Osteoblast (primary cell): ENCODE measurements at regions not wholly inside any gene's neighbourhood (a gene's known extent, or its start where the extent isn't known, plus 50 kb on each side); places are given as distances from the start of the nearest gene placed in this dataset.

Experiments
- DNase-seq: peaks from one replicate; pipeline ENCODE4 v3.0.0; 2011; ENCODE audit warnings: low spot score, mixed read lengths; ENCODE audit not compliant: insufficient read length; ENCODE audit errors: missing footprints
- H2AFZ ChIP-seq: 2 replicates; pipeline ENCODE4 v1.6.0; 2011; ENCODE audit warnings: mild to moderate bottlenecking, low read length
- H3K27ac ChIP-seq: 2 replicates; pipeline ENCODE4 v1.5.1; 2011; ENCODE audit warnings: mild to moderate bottlenecking, low read depth, low read length, moderate library complexity
- H3K27me3 ChIP-seq: 2 replicates; pipeline ENCODE4 v1.6.0; 2012; ENCODE audit warnings: mild to moderate bottlenecking, control low read depth, inconsistent platforms, low read length, moderate library complexity; ENCODE audit not compliant: insufficient read depth
- H3K36me3 ChIP-seq: 2 replicates; pipeline ENCODE4 v1.5.1; 2011; ENCODE audit warnings: mild to moderate bottlenecking, low read length, control low read depth, moderate library complexity; ENCODE audit not compliant: insufficient read depth
- H3K4me1 ChIP-seq: 2 replicates; pipeline ENCODE4 v1.5.1; 2011; ENCODE audit warnings: mild to moderate bottlenecking, low read length, control low read depth, moderate library complexity; ENCODE audit not compliant: insufficient read depth
- H3K4me2 ChIP-seq: 2 replicates; pipeline ENCODE4 v1.6.0; 2011; ENCODE audit warnings: mild to moderate bottlenecking, low read length; ENCODE audit not compliant: insufficient read depth
- H3K4me3 ChIP-seq: fragments of 200-600 bp; sonication (generic); 3 replicates; pipeline ENCODE4 v1.5.1; 2012; ENCODE audit warnings: mild to moderate bottlenecking, low read length, inconsistent platforms; ENCODE audit not compliant: insufficient read depth
- H3K79me2 ChIP-seq: 2 replicates; pipeline ENCODE4 v1.6.0; 2012; ENCODE audit warnings: mild to moderate bottlenecking, low read length, control low read depth, inconsistent platforms; ENCODE audit not compliant: insufficient read depth
- H3K9me3 ChIP-seq: 2 replicates; pipeline ENCODE4 v1.5.1; 2011; ENCODE audit warnings: low read depth, low read length, control low read depth
- H4K20me1 ChIP-seq: 2 replicates; pipeline ENCODE4 v1.6.0; 2012; ENCODE audit warnings: mild to moderate bottlenecking, low read length, control low read depth; ENCODE audit not compliant: insufficient read depth
- CTCF ChIP-seq: IDR thresholded peaks from 2 replicates; pipeline ENCODE4 v1.5.1; 2011; ENCODE audit warnings: mild to moderate bottlenecking, low read depth, low read length, moderate library complexity; ENCODE audit errors: extremely low read depth

- no peak overlapping the region for H3K27ac ChIP-seq
- H4K20me1 ChIP-seq = no peaks in the 10 kb centered on the region
- no peak for DNase-seq
- H3K4me1 ChIP-seq = peaks cover 35% of the 10 kb centered on the region
- H3K27me3 ChIP-seq = no peaks in the 10 kb centered on the region
- no peak overlapping the region for H3K4me3 ChIP-seq
- TF ChIP-seq CTCF = no peak
- H3K4me2 ChIP-seq = no peak overlapping the region
- H2AFZ ChIP-seq = no peak overlapping the region
- no peaks in the 10 kb centered on the region for H3K9me3 ChIP-seq
- no peaks in the 10 kb centered on the region for H3K79me2 ChIP-seq
- no peaks in the 10 kb centered on the region for H3K36me3 ChIP-seq
These were observed 110.7 kb upstream of the ATF7IP start for GRCh38 chr12:14254781-14255180.

GRCh38 chr12:14256121-14256520 is 109.4 kb upstream of the ATF7IP start:
- peak overlapping the region; percentile 84 for H3K27ac ChIP-seq
- no peak for TF ChIP-seq CTCF
- peak overlapping the region; percentile 62 for H3K4me2 ChIP-seq
- H3K79me2 ChIP-seq = no peaks in the 10 kb centered on the region
- no peaks in the 10 kb centered on the region for H3K27me3 ChIP-seq
- peak overlapping the region; percentile 69 for H2AFZ ChIP-seq
- peak overlapping the region; percentile 22 for H3K4me3 ChIP-seq
- DNase-seq = peak; percentile 90
- no peaks in the 10 kb centered on the region for H3K9me3 ChIP-seq
- H4K20me1 ChIP-seq = no peaks in the 10 kb centered on the region
- peaks cover 47% of the 10 kb centered on the region for H3K4me1 ChIP-seq
- H3K36me3 ChIP-seq = no peaks in the 10 kb centered on the region

- peak overlapping the region; percentile 22 for H3K4me3 ChIP-seq
- H2AFZ ChIP-seq = peak overlapping the region; percentile 69
- H3K79me2 ChIP-seq = no peaks in the 10 kb centered on the region
- peaks cover 49% of the 10 kb centered on the region for H3K4me1 ChIP-seq
- no peaks in the 10 kb centered on the region for H3K9me3 ChIP-seq
- no peaks in the 10 kb centered on the region for H4K20me1 ChIP-seq
- peak overlapping the region; percentile 84 for H3K27ac ChIP-seq
- DNase-seq = peak; percentile 77
- peak overlapping the region; percentile 62 for H3K4me2 ChIP-seq
- no peaks in the 10 kb centered on the region for H3K36me3 ChIP-seq
- H3K27me3 ChIP-seq = no peaks in the 10 kb centered on the region
- peak; percentile 95 for TF ChIP-seq CTCF
These were observed 108.8 kb upstream of the ATF7IP start for GRCh38 chr12:14256555-14257169.

GRCh38 chr12:14257303-14257733 is 108.2 kb upstream of the ATF7IP start:
- Histone ChIP-seq H3K79me2 (no peaks in the 10 kb centered on the region), H4K20me1 (no peaks in the 10 kb centered on the region), H3K27ac (peak overlapping the region; percentile 84), H2AFZ (peak overlapping the region; percentile 88), H3K4me2 (peak overlapping the region; percentile 62), H3K36me3 (no peaks in the 10 kb centered on the region), H3K27me3 (no peaks in the 10 kb centered on the region), H3K9me3 (no peaks in the 10 kb centered on the region), H3K4me3 (peak overlapping the region; percentile 5), H3K4me1 (peaks cover 49% of the 10 kb centered on the region)
- DNase-seq = no peak
- no peak for TF ChIP-seq CTCF
